GM12878 (cell line): ENCODE measurements at regions not wholly inside any gene's neighbourhood (a gene's known extent, or its start where the extent isn't known, plus 50 kb on each side); places are given as distances from the start of the nearest gene placed in this dataset.

ENCODE experiments used
- ATAC-seq: fragments of 200-7000 bp; cut with Tn5 transposase; 3 replicates; pipeline ENCODE4 v1.9.1; 2020; ENCODE audit warnings: mild to moderate bottlenecking, moderate library complexity
- BruUV-seq: library from RNA; stranded (reverse); fragments of 400-500 nt; replicated peaks from 2 replicates; lab custom pipeline; 2021; lab: Mats Ljungman, UMichigan
- CTCF ChIA-PET: fragments of 300-600 bp; sonication (Branson Sonifier 250); formaldehyde crosslinking; extraction: SDS; loops from one replicate; lab custom pipeline; 2021; ENCODE audit warnings: inconsistent platforms; lab: Yijun Ruan, JAX
- POLR2A ChIA-PET: fragments of 350-600 bp; formaldehyde crosslinking; extraction: SDS; loops from one replicate; lab custom pipeline; 2021; ENCODE audit warnings: inconsistent platforms; lab: Charles Lee
- RAD21 ChIA-PET: fragments of 300-600 bp; sonication (Branson Sonifier 250); formaldehyde crosslinking; loops from one replicate; lab custom pipeline; 2023; ENCODE audit warnings: antibody characterized with exemption; ENCODE audit not compliant: unreplicated experiment; lab: Charles Lee
- SMC1A ChIA-PET: fragments of 300-600 bp; sonication (Branson Sonifier 250); formaldehyde crosslinking; loops from one replicate; lab custom pipeline; 2023; ENCODE audit not compliant: unreplicated experiment, uncharacterized antibody; lab: Charles Lee
- DNase-seq: peaks from one replicate; pipeline ENCODE4 v3.0.0-alpha.2; 2011; ENCODE audit warnings: low read depth, low spot score
- FAIRE-seq: peaks from 3 replicates; lab custom pipeline; 2011; peaks lifted over from hg19 to GRCh38; lab: Jason Lieb, UNC
- H2AFZ ChIP-seq: 2 replicates; pipeline ENCODE4 v1.6.0; 2011; ENCODE audit warnings: low read depth, low read length, control low read depth; ENCODE audit not compliant: control insufficient read depth
- H3K27ac ChIP-seq: 2 replicates; pipeline ENCODE4 v1.5.1; 2011; ENCODE audit warnings: control low read depth; ENCODE audit not compliant: control insufficient read depth, insufficient read depth
- H3K27me3 ChIP-seq, 2 experiments: replicated peaks in 1 of 2; 2 replicates each; pipeline versions ENCODE4 v1.6.0 to v1.6.1; 2011; ENCODE audit warnings: low read length in 1 of 2; ENCODE audit not compliant: control insufficient read depth in 2 of 2, insufficient read depth in 2 of 2
- H3K36me3 ChIP-seq, 2 experiments: 2 replicates each; pipeline ENCODE4 v1.5.1; 2011; ENCODE audit warnings: low read length in 1 of 2; ENCODE audit not compliant: control insufficient read depth in 2 of 2, insufficient read depth in 2 of 2
- H3K4me1 ChIP-seq: 2 replicates; pipeline ENCODE4 v1.6.1; 2011; ENCODE audit warnings: mild to moderate bottlenecking, low read length, moderate library complexity, mixed read lengths; ENCODE audit not compliant: control insufficient read depth, insufficient read depth
- H3K4me2 ChIP-seq: 2 replicates; pipeline ENCODE4 v1.6.0; 2011; ENCODE audit warnings: control low read depth; ENCODE audit not compliant: control insufficient read depth, insufficient read depth
- H3K4me3 ChIP-seq: fragments of 200-600 bp; sonication (generic); 2 replicates; pipeline ENCODE4 v1.5.1; 2016
- H3K79me2 ChIP-seq: 2 replicates; pipeline ENCODE4 v1.6.0; 2011; ENCODE audit warnings: low read length; ENCODE audit not compliant: control insufficient read depth, insufficient read depth
- H3K9ac ChIP-seq: 2 replicates; pipeline ENCODE4 v1.8.0; 2011; ENCODE audit warnings: low read length, control low read depth, mixed read lengths; ENCODE audit not compliant: control insufficient read depth, insufficient read depth
- H3K9me3 ChIP-seq: replicated peaks from 3 replicates; pipeline ENCODE4 v1.5.1; 2011; ENCODE audit warnings: mild to moderate bottlenecking, low read length; ENCODE audit not compliant: control insufficient read depth, insufficient read depth
- H4K20me1 ChIP-seq: 2 replicates; pipeline ENCODE4 v1.6.0; 2011; ENCODE audit not compliant: control insufficient read depth, insufficient read depth
- ASH2L ChIP-seq: fragments of 300-600, 200-600 bp; sonication (generic); IDR thresholded peaks from 2 replicates; pipeline ENCODE4 v1.6.1; 2017; ENCODE audit warnings: low read depth, mild to moderate bottlenecking, borderline replicate concordance
- KAT2A ChIP-seq: conservative IDR thresholded peaks from 2 replicates; pipeline ENCODE4 v1.6.1; 2011; ENCODE audit warnings: low read depth, low read length; ENCODE audit not compliant: control insufficient read depth
- NFYA ChIP-seq: IDR thresholded peaks from 2 replicates; pipeline ENCODE4 v1.6.1; 2011; ENCODE audit warnings: low read depth, mild to moderate bottlenecking, low read length, improper control_type of control experiment, borderline replicate concordance
- RAD21 ChIP-seq: IDR thresholded peaks from 2 replicates; pipeline ENCODE4 v1.6.1; 2011; ENCODE audit warnings: mild to moderate bottlenecking, low read depth, low read length, moderate library complexity; ENCODE audit not compliant: insufficient read depth
- RAD51 ChIP-seq: fragments of 450-650 bp; IDR thresholded peaks from 2 replicates; pipeline ENCODE4 v1.6.1; 2016; ENCODE audit warnings: moderate library complexity, mild to moderate bottlenecking, inconsistent platforms
- RELA ChIP-seq: fragments of 450-650 bp; IDR thresholded peaks from 2 replicates; pipeline ENCODE4 v1.8.0; 2014; ENCODE audit warnings: borderline replicate concordance; ENCODE audit not compliant: partially characterized antibody
- ZBED1 ChIP-seq: IDR thresholded peaks from 2 replicates; pipeline ENCODE4 v1.6.1; 2016; ENCODE audit warnings: borderline replicate concordance
- ZNF687 ChIP-seq: fragments of 450-650 bp; IDR thresholded peaks from 2 replicates; pipeline ENCODE4 v1.6.1; 2017; ENCODE audit warnings: mild to moderate bottlenecking, moderate library complexity
- WGBS: methylation state at CpG from one replicate; pipeline ENCODE4 v1.1.6; 2016; ENCODE audit warnings: low lambda C conversion rate; ENCODE audit not compliant: insufficient replicate concordance, insufficient coverage; ENCODE audit errors: missing lambda C conversion rate; 5-methylcytosine and 5-hydroxymethylcytosine counted together
- in situ Hi-C: fragments of 300-500 bp; cut with MboI; formaldehyde crosslinking; loops from 9 replicates; pipeline ENCODE4 v1.14.3; 2018; ENCODE audit warnings: mixed read lengths
- intact Hi-C: fragments of 100-400 bp; cut with micrococcal nuclease; formaldehyde crosslinking; loops from one replicate; pipeline ENCODE4 v1.14.2; 2022; ENCODE audit not compliant: unreplicated experiment

- no peak for TF ChIP-seq ZNF687
Observed at GRCh38 chr14:95765051-95765450, 51.1 kb upstream of the TCL1A start (continued).

GRCh38 chr14:95763875-95764274 lies 50.0 kb upstream of the TCL1A start:
- Histone ChIP-seq H3K4me3 (no peak overlapping the region), H3K4me2 (no peak overlapping the region), H3K27me3 (peaks cover 0 to 2% of the 10 kb centered on the region in 2 experiments; a peak in 1 of 4 replicates), H4K20me1 (no peaks in the 10 kb centered on the region), H3K9ac (no peak overlapping the region), H3K79me2 (no peaks in the 10 kb centered on the region), H2AFZ (no peak overlapping the region), H3K27ac (no peak overlapping the region), H3K36me3 (no peaks in the 10 kb centered on the region), H3K4me1 (no peaks in the 10 kb centered on the region), H3K9me3 (no peaks in the 10 kb centered on the region)
- no peak for FAIRE-seq
- CTCF ChIA-PET = no interaction called here
- TF ChIP-seq ASH2L (no peak), NFYA (no peak), KAT2A (no peak), ZBED1 (no peak), RELA (no peak), RAD21 (no peak), RAD51 (no peak)
- RAD21 ChIA-PET = no interaction called here
- ATAC-seq = no peak
- in situ Hi-C loops (no loop called here), intact Hi-C loops (no loop called here)
- DNase-seq = no peak
- 93% methylated on average over 3 of the region's 3 CpGs for WGBS
- SMC1A ChIA-PET = no interaction called here
- POLR2A ChIA-PET = no interaction called here
- no TSS peak for BruUV-seq
